Left lung (tissue), 4 donors: ENCODE measurements at regions not wholly inside any gene's neighbourhood (a gene's known extent, or its start where the extent isn't known, plus 50 kb on each side); places are given as distances from the start of the nearest gene placed in this dataset.

Experiments used
- ATAC-seq: fragments of 200-7000 bp; cut with Tn5 transposase; one replicate; pipeline ENCODE4 v1.9.1; 2020; ENCODE audit warnings: moderate library complexity
- DNase-seq, 4 donors: peaks; one replicate each; pipeline ENCODE4 v3.0.0-alpha.2; 2013 to 2020
- H3K27ac ChIP-seq, 2 donors: fragments of 200-600 bp; sonication (generic) in 1 of 2; one replicate each; pipeline versions ENCODE4 v1.5.0 to v1.8.0; 2020 to 2021
- H3K27me3 ChIP-seq, 2 donors: fragments of 200-600 bp; sonication (generic) in 1 of 2; one replicate each; pipeline versions ENCODE4 v1.5.0 to v1.8.0; 2020 to 2021
- H3K36me3 ChIP-seq, 2 donors: fragments of 200-600 bp; sonication (generic) in 1 of 2; one replicate each; pipeline versions ENCODE4 v1.5.0 to v1.8.0; 2020 to 2021
- H3K4me1 ChIP-seq, 2 donors: fragments of 200-600 bp; one replicate each; pipeline ENCODE4 v1.8.0; 2021
- H3K4me3 ChIP-seq, 2 donors: fragments of 200-600 bp; sonication (generic) in 1 of 2; one replicate each; pipeline versions ENCODE4 v1.5.0 to v1.8.0; 2020 to 2021; ENCODE audit warnings: mild to moderate bottlenecking in 1 of 2
- H3K9me3 ChIP-seq, 2 donors: fragments of 200-600 bp; sonication (generic) in 1 of 2; one replicate each; pipeline versions ENCODE4 v1.5.0 to v1.8.0; 2020 to 2021
- CTCF ChIP-seq, 2 donors: fragments of 200-600 bp; sonication (generic) in 1 of 2; IDR thresholded peaks; one replicate each; pipeline versions ENCODE4 v1.5.0 to v1.8.0; 2021; ENCODE audit warnings: antibody characterized with exemption in 2 of 2
- intact Hi-C, 2 donors: fragments of 100-400 bp; cut with DNase I; formaldehyde crosslinking; loops; one replicate each; pipeline versions ENCODE4 v1.11.2 to v1.14.2; 2022
- donor health status: DM: no; HTN: yes; CAD: no.
- donor health status: DM: no; HTN: no; CAD: no.

- H3K36me3 ChIP-seq = no peaks in the 10 kb centered on the region
- H3K4me3 ChIP-seq = no peak overlapping the region
- H3K9me3 ChIP-seq = no peaks in the 10 kb centered on the region
- no peaks in the 10 kb centered on the region for H3K27me3 ChIP-seq
- H3K27ac ChIP-seq = no peak overlapping the region
- H3K4me1 ChIP-seq = no peaks in the 10 kb centered on the region
- DNase-seq = peak in 1 of 4 donors; percentile 15
- no peak for ATAC-seq
- intact Hi-C loops = no loop called here
- no peak for TF ChIP-seq CTCF (IDR thresholded peaks at IDR 0.05)
Observed at GRCh38 chr12:16730772-16731171, 124.8 kb upstream of the LMO3 start.

- no peaks in the 10 kb centered on the region for H3K36me3 ChIP-seq
- DNase-seq (peak in 1 of 4 donors; percentile 2), ATAC-seq (peak; percentile 58)
- no peak for TF ChIP-seq CTCF (IDR thresholded peaks at IDR 0.05)
- intact Hi-C loops = no loop called here
- no peak overlapping the region for H3K27ac ChIP-seq
- H3K27me3 ChIP-seq = no peaks in the 10 kb centered on the region
- H3K9me3 ChIP-seq = no peaks in the 10 kb centered on the region
- H3K4me1 ChIP-seq = no peaks in the 10 kb centered on the region
- H3K4me3 ChIP-seq = no peak overlapping the region
Observed at GRCh38 chr12:16726879-16727278, 120.9 kb upstream of the LMO3 start.

GRCh38 chr12:16719713-16720416 is 113.9 kb upstream of the LMO3 start:
- Histone ChIP-seq H3K4me3 (no peak overlapping the region), H3K9me3 (no peaks in the 10 kb centered on the region), H3K27ac (no peak overlapping the region), H3K4me1 (no peaks in the 10 kb centered on the region), H3K36me3 (no peaks in the 10 kb centered on the region), H3K27me3 (no peaks in the 10 kb centered on the region)
- DNase-seq (no peak), ATAC-seq (no peak)
- intact Hi-C loops = no loop called here
- no peak for TF ChIP-seq CTCF (IDR thresholded peaks at IDR 0.05)

- no peak for TF ChIP-seq CTCF (IDR thresholded peaks at IDR 0.05)
Observed at GRCh38 chr12:16716928-16717327, 111.0 kb upstream of the LMO3 start.

GRCh38 chr12:16692099-16692498 is 86.1 kb upstream of the LMO3 start:
- no peaks in the 10 kb centered on the region for H3K4me1 ChIP-seq
- ATAC-seq = no peak
- H3K9me3 ChIP-seq = peaks cover 0 to 10% of the 10 kb centered on the region in 2 donors
- intact Hi-C loops = no loop called here
- no peak for DNase-seq
- no peak overlapping the region for H3K4me3 ChIP-seq
- no peak overlapping the region for H3K27ac ChIP-seq
- H3K27me3 ChIP-seq = no peaks in the 10 kb centered on the region
- no peaks in the 10 kb centered on the region for H3K36me3 ChIP-seq
- no peak for TF ChIP-seq CTCF (IDR thresholded peaks at IDR 0.05)

More at GRCh38 chr12:16716928-16717327, 111.0 kb upstream of the LMO3 start:
- Histone ChIP-seq H3K4me3 (no peak overlapping the region), H3K9me3 (peaks cover 0 to 3% of the 10 kb centered on the region in 2 donors), H3K4me1 (no peaks in the 10 kb centered on the region), H3K27ac (no peak overlapping the region), H3K36me3 (no peaks in the 10 kb centered on the region), H3K27me3 (no peaks in the 10 kb centered on the region)
- intact Hi-C loops = no loop called here
- no peak for DNase-seq
- no peak for ATAC-seq
